ENCODE measurements at regions not wholly inside any gene's neighbourhood (a gene's known extent, or its start where the extent isn't known, plus 50 kb on each side); places are given as distances from the start of the nearest gene placed in this dataset.

DNA sequence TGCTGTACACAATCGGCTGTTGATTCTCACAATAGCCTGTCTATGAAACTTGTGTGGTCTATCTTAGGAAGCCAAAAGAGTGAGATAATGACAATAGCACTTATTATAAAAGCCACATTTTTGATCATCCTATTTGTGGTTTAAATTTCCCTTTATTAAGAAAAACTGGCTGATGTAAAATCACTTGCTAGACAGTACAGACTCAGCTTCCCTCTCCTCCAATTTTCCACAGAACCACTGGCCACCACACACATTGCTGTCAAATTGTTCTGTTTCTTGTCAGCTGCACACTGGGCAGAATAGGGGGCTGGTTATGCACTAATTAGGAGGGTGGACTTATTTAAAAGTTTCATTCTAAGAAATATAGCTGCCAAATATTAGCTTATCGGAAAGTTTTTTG lies 425.9 kb downstream of the EPHA3 start:
- H3K27ac ChIP-seq (ENCODE audit: low read depth, low read length), result no peak overlapping the region
- no peak overlapping the region for H3K4ac ChIP-seq (replicated peaks; ENCODE audit: insufficient read length, low read depth, low read length)
- DNase-seq (ENCODE audit: low read depth in 1 of 2, low spot score in 2 of 2) (no peak), FAIRE-seq (no peak)
- TF ChIP-seq TBP (IDR thresholded peaks at IDR 0.05; ENCODE audit: low read depth, low read length) (no peak), CBX5 (IDR thresholded peaks at IDR 0.05; ENCODE audit: low read depth, low read length) (no peak), PHF8 (conservative IDR thresholded peaks at IDR 0.05; ENCODE audit: low read depth, low read length) (no peak), SRF (IDR thresholded peaks at IDR 0.05; ENCODE audit: low read depth, low read length) (no peak), TEAD4 (IDR thresholded peaks at IDR 0.05; ENCODE audit: low read depth, low read length) (no peak), JUND (IDR thresholded peaks at IDR 0.05; ENCODE audit: low read length) (no peak), SUZ12 (IDR thresholded peaks at IDR 0.05; ENCODE audit: low read length) (no peak), CEBPB (IDR thresholded peaks at IDR 0.05; ENCODE audit: low read depth, low read length) (no peak), KDM5A (IDR thresholded peaks at IDR 0.05; ENCODE audit: low read length) (no peak), SIRT6 (IDR thresholded peaks at IDR 0.05; ENCODE audit: low read length) (no peak), RNF2 (IDR thresholded peaks at IDR 0.05; ENCODE audit: borderline replicate concordance, low read depth, low read length, missing control alignments, poor library complexity, severe bottlenecking) (no peak), RBBP5 (IDR thresholded peaks at IDR 0.05; ENCODE audit: borderline replicate concordance, low read depth, low read length) (no peak), EGR1 (IDR thresholded peaks at IDR 0.05; ENCODE audit: borderline replicate concordance, low read depth, low read length) (no peak), MAFK (IDR thresholded peaks at IDR 0.05; ENCODE audit: low read depth, low read length) (no peak)
- H2BK5ac ChIP-seq (ENCODE audit: low read depth, low read length), result no peak overlapping the region
- WGBS, 2 experiments (ENCODE audit: extremely low coverage in 1 of 2, insufficient coverage in 1 of 2, insufficient read length in 1 of 2, insufficient replicate concordance in 2 of 2, low coverage in 1 of 2, low lambda C conversion rate in 2 of 2, missing lambda C conversion rate in 1 of 2), result 88% methylated on average over 2 of the region's 2 CpGs; no CpG with 5 or more reads in 1 of the 2 experiments
- H4K5ac ChIP-seq (ENCODE audit: insufficient read length, low read depth, low read length), result no peak overlapping the region
- no peak overlapping the region for H2AFZ ChIP-seq (ENCODE audit: low read length)
- H3K4me1 ChIP-seq (replicated peaks in 1 of 4; ENCODE audit: control insufficient read depth in 3 of 4, insufficient read depth in 4 of 4, low read length in 3 of 4), result peaks cover 0 to 4% (median 0%) of the 10 kb centered on the region in 4 experiments; a peak in 1 of 7 replicates
- no peaks in the 10 kb centered on the region for H3K79me1 ChIP-seq (ENCODE audit: low read depth, low read length)
- no peak overlapping the region for H4K8ac ChIP-seq (ENCODE audit: extremely low read depth, insufficient read depth, low read length)
- H3K18ac ChIP-seq (ENCODE audit: extremely low read depth, low read length), result no peak overlapping the region
- no peaks in the 10 kb centered on the region for H3K79me2 ChIP-seq (ENCODE audit: control insufficient read depth in 1 of 2, insufficient read depth in 2 of 2, low read length in 2 of 2)
- no peaks in the 10 kb centered on the region for H4K20me1 ChIP-seq (replicated peaks in 1 of 2; ENCODE audit: control insufficient read depth in 1 of 2, insufficient read depth in 2 of 2, low read length in 2 of 2)
- no peak overlapping the region for H2BK120ac ChIP-seq (replicated peaks; ENCODE audit: low read depth, low read length)
- no peak overlapping the region for H2AK5ac ChIP-seq (ENCODE audit: low read depth, low read length)
- no peaks in the 10 kb centered on the region for H3K36me3 ChIP-seq (ENCODE audit: control insufficient read depth in 2 of 4, insufficient read depth in 4 of 4, low read length in 3 of 4)
- no peak overlapping the region for H2BK15ac ChIP-seq (ENCODE audit: low read length)
- H4K91ac ChIP-seq (replicated peaks; ENCODE audit: insufficient read length, low read length), result no peak overlapping the region
- no peaks in the 10 kb centered on the region for H3K23me2 ChIP-seq (ENCODE audit: low read depth, low read length)
- ChIA-PET POLR2A (ENCODE audit: partially characterized antibody) (no interaction called here), CTCF (ENCODE audit: partially characterized antibody) (no interaction called here)
- no peak overlapping the region for H3K56ac ChIP-seq (replicated peaks; ENCODE audit: insufficient read length, low read depth, low read length)
- H2BK12ac ChIP-seq (ENCODE audit: low read depth, low read length), result no peak overlapping the region
- H3K4me3 ChIP-seq (ENCODE audit: extremely low read depth in 1 of 4, insufficient read depth in 2 of 4, low read depth in 3 of 4, low read length in 4 of 4), result no peak overlapping the region
- H3K4me2 ChIP-seq (ENCODE audit: insufficient read depth in 1 of 2, low read depth in 2 of 2, low read length in 2 of 2), result no peak overlapping the region
- H3K9ac ChIP-seq (replicated peaks in 1 of 4; ENCODE audit: extremely low read depth in 1 of 4, low read depth in 3 of 4, low read length in 3 of 4), result no peak overlapping the region
- H3K23ac ChIP-seq (ENCODE audit: insufficient read length), result no peak overlapping the region
- peaks cover 0 to 1% (median 0%) of the 10 kb centered on the region in 4 experiments; a peak in 1 of 7 replicates for H3K27me3 ChIP-seq (replicated peaks in 1 of 4; ENCODE audit: control insufficient read depth in 3 of 4, extremely low read depth in 1 of 4, insufficient read depth in 3 of 4, low read length in 3 of 4)
- H2BK20ac ChIP-seq (ENCODE audit: low read length), result no peak overlapping the region
- no peak overlapping the region for H3K14ac ChIP-seq (ENCODE audit: insufficient read length)
- H3K9me3 ChIP-seq (ENCODE audit: insufficient read depth in 2 of 2, low read depth in 1 of 2, low read length in 1 of 2), result 0 out of 4 replicates have a peak, but pooled peaks cover 0 to under 1% of the 10 kb centered on the region in 2 experiments

Measured in H1 (cell line).